ENCODE measurements at regions not wholly inside any gene's neighbourhood (a gene's known extent, or its start where the extent isn't known, plus 50 kb on each side); places are given as distances from the start of the nearest gene placed in this dataset.

- H3K27me3 Mint-ChIP-seq (ENCODE audit: unreplicated experiment) = no peaks in the 10 kb centered on the region
- H3K4me3 Mint-ChIP-seq (ENCODE audit: unreplicated experiment) = no peak overlapping the region
- no peaks in the 10 kb centered on the region for H3K9me3 Mint-ChIP-seq (ENCODE audit: unreplicated experiment)
- no peaks in the 10 kb centered on the region for H3K4me1 Mint-ChIP-seq (ENCODE audit: low read depth, unreplicated experiment)
- TF ChIP-seq, protein P1, sequence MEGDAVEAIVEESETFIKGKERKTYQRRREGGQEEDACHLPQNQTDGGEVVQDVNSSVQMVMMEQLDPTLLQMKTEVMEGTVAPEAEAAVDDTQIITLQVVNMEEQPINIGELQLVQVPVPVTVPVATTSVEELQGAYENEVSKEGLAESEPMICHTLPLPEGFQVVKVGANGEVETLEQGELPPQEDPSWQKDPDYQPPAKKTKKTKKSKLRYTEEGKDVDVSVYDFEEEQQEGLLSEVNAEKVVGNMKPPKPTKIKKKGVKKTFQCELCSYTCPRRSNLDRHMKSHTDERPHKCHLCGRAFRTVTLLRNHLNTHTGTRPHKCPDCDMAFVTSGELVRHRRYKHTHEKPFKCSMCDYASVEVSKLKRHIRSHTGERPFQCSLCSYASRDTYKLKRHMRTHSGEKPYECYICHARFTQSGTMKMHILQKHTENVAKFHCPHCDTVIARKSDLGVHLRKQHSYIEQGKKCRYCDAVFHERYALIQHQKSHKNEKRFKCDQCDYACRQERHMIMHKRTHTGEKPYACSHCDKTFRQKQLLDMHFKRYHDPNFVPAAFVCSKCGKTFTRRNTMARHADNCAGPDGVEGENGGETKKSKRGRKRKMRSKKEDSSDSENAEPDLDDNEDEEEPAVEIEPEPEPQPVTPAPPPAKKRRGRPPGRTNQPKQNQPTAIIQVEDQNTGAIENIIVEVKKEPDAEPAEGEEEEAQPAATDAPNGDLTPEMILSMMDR (IDR thresholded peaks at IDR 0.05; ENCODE audit: partially characterized antibody, unreplicated experiment) = no peak
- H3K27ac Mint-ChIP-seq (ENCODE audit: unreplicated experiment) = no peak overlapping the region
- H3K36me3 Mint-ChIP-seq (ENCODE audit: unreplicated experiment) = no peaks in the 10 kb centered on the region
- DNase-seq = no peak
Observed at GRCh38 chr6:63451238-63451637, 121.0 kb upstream of the LOC128125822 start.

DNA sequence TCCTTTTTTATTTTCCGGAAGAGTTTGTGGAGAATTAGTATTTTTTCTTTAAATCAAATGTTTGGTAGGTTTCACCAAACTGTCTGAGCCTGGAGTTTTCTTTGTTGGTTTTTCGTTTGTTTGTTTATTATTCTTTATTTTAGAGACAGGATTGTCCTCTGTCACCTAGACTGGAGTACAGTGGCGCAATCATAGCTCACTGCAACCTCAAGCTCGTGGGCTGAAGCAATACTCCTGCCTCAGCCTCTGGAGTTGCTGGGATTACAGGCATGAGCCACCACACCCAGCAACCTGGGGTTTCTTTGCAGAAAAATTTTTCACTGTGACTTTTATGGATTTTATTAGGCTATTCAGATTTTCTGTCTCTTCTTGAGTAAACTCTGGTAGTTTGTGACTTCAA lies 120.2 kb upstream of the LOC128125822 start:
- Mint-ChIP-seq H3K4me3 (ENCODE audit: unreplicated experiment) (no peak overlapping the region), H3K27me3 (ENCODE audit: unreplicated experiment) (no peaks in the 10 kb centered on the region), H3K9me3 (ENCODE audit: unreplicated experiment) (no peaks in the 10 kb centered on the region), H3K27ac (ENCODE audit: unreplicated experiment) (no peak overlapping the region), H3K4me1 (ENCODE audit: low read depth, unreplicated experiment) (no peaks in the 10 kb centered on the region), H3K36me3 (ENCODE audit: unreplicated experiment) (no peaks in the 10 kb centered on the region)
- DNase-seq = no peak
- TF ChIP-seq, protein P1 (IDR thresholded peaks at IDR 0.05; ENCODE audit: partially characterized antibody, unreplicated experiment) = no peak

- no peak overlapping the region for H3K27ac Mint-ChIP-seq (ENCODE audit: unreplicated experiment)
- H3K9me3 Mint-ChIP-seq (ENCODE audit: unreplicated experiment) = no peaks in the 10 kb centered on the region
- no peak overlapping the region for H3K4me3 Mint-ChIP-seq (ENCODE audit: unreplicated experiment)
- H3K27me3 Mint-ChIP-seq (ENCODE audit: unreplicated experiment) = no peaks in the 10 kb centered on the region
- no peaks in the 10 kb centered on the region for H3K36me3 Mint-ChIP-seq (ENCODE audit: unreplicated experiment)
- DNase-seq = no peak
- TF ChIP-seq, protein P1 (IDR thresholded peaks at IDR 0.05; ENCODE audit: partially characterized antibody, unreplicated experiment) = no peak
- H3K4me1 Mint-ChIP-seq (ENCODE audit: low read depth, unreplicated experiment) = no peaks in the 10 kb centered on the region
Observed at GRCh38 chr6:63456734-63457133, 115.5 kb upstream of the LOC128125822 start.

GRCh38 chr6:63458480-63459115 lies 113.7 kb upstream of the LOC128125822 start:
- Mint-ChIP-seq H3K9me3 (ENCODE audit: unreplicated experiment) (no peaks in the 10 kb centered on the region), H3K4me3 (ENCODE audit: unreplicated experiment) (no peak overlapping the region), H3K27ac (ENCODE audit: unreplicated experiment) (no peak overlapping the region), H3K36me3 (ENCODE audit: unreplicated experiment) (no peaks in the 10 kb centered on the region), H3K4me1 (ENCODE audit: low read depth, unreplicated experiment) (no peaks in the 10 kb centered on the region), H3K27me3 (ENCODE audit: unreplicated experiment) (no peaks in the 10 kb centered on the region)
- DNase-seq = no peak
- TF ChIP-seq, protein P1 (IDR thresholded peaks at IDR 0.05; ENCODE audit: partially characterized antibody, unreplicated experiment) = no peak

DNA sequence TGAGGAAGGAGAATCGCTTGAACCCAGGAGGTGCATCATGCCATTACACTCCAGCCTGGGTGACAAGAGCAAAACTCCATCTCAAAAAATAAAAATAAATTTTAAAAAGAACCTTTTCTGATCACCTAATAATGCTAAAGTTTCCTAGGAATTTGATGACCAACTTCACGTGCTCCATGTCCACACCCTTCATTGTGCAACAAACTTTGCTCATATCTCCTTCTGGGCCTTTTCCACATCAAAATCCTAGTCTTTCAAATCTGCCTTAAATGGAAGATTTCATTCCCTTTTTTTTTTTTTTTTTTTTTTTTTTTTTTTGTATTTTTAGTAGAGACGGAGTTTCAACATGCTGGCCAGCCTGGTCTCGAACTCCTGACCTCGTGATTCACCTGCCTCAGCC lies 112.5 kb upstream of the LOC128125822 start:
- H3K4me1 Mint-ChIP-seq (ENCODE audit: low read depth, unreplicated experiment) = no peaks in the 10 kb centered on the region
- no peaks in the 10 kb centered on the region for H3K27me3 Mint-ChIP-seq (ENCODE audit: unreplicated experiment)
- no peaks in the 10 kb centered on the region for H3K9me3 Mint-ChIP-seq (ENCODE audit: unreplicated experiment)
- no peak for DNase-seq
- no peak overlapping the region for H3K27ac Mint-ChIP-seq (ENCODE audit: unreplicated experiment)
- no peak overlapping the region for H3K4me3 Mint-ChIP-seq (ENCODE audit: unreplicated experiment)
- H3K36me3 Mint-ChIP-seq (ENCODE audit: unreplicated experiment) = no peaks in the 10 kb centered on the region
- TF ChIP-seq, protein P1 (IDR thresholded peaks at IDR 0.05; ENCODE audit: partially characterized antibody, unreplicated experiment) = no peak

All from glutamatergic neuron (in vitro differentiated cells).